ENCODE measurements at regions not wholly inside any gene's neighbourhood (a gene's known extent, or its start where the extent isn't known, plus 50 kb on each side); places are given as distances from the start of the nearest gene placed in this dataset.

GRCh38 chr9:28916348-28916747 lies 1343.1 kb upstream of the C9orf72 start:
- no peak for DNase-seq (ENCODE audit: low read depth)

- no peak for DNase-seq (ENCODE audit: low read depth)
These were observed 1348.7 kb upstream of the C9orf72 start for GRCh38 chr9:28921857-28922500.

- no peak for DNase-seq (ENCODE audit: low read depth)
These were observed 1349.6 kb upstream of the C9orf72 start for GRCh38 chr9:28922891-28923290.

GRCh38 chr9:28923351-28923750 lies 1350.1 kb upstream of the C9orf72 start:
- no peak for DNase-seq (ENCODE audit: low read depth)

- DNase-seq (ENCODE audit: low read depth) = peak; percentile 22
These were observed 1351.9 kb upstream of the C9orf72 start for GRCh38 chr9:28925157-28925556.

GRCh38 chr9:28926306-28926705 lies 1353.0 kb upstream of the C9orf72 start:
- DNase-seq (ENCODE audit: low read depth) = no peak

DNA sequence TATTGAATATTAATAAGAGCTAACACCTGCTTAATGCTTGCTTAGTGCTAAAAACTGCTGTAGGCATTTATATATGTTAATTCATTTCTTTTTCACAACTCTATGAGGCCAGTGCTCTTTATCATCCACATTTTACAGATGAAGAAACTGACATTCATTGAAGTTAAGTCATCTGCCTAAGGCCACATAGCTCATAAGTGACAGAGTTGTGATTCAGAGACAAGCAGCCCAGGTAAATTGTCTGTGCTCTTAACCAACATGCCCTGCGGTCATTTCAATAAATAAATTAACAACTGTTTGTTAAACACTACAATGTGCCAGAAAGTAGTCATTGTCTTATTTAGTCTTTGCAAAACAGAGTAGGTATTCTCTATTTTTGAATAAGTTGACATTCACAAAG lies 1354.4 kb upstream of the C9orf72 start:
- peak; percentile 80 for DNase-seq (ENCODE audit: low read depth)

DNA sequence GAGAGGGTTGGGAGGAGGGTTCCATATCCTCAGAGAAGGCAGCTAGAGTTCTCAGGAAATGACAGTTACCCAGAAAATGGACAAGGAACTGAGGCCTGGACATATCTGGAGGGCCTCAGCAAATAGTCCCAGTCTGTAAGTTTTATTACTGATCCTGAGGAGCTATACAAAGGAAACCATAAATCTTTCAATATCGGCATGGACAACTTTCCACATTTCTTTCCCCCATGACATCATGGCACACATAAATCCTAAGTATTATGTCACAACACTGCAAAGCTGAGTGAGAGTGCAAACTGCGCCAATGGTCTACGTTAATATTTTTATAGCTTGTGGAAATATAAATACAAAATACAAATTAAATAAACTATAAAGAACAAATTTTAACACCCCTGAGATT lies 1356.2 kb upstream of the C9orf72 start:
- DNase-seq (ENCODE audit: low read depth) = no peak

DNA sequence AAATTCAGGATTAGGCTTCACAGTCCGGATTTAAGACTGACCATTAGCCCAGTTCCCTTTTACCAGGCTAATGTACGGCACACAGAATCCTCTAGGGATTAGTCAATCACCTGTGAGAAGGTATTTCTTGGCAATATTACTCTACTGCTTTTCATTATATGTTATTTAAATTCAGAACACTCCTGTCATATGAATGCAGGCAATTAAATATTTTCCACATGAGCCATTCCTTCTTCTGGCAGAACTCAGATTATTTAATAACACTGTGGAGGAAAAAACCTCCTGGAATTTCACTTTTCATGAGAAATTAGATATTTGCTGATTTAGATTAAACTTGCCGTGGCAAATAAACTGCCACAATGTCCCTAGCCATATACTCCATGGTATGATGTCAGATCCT lies 1357.5 kb upstream of the C9orf72 start:
- no peak for DNase-seq (ENCODE audit: low read depth)

- no peak for DNase-seq (ENCODE audit: low read depth)
These were observed 1360.8 kb upstream of the C9orf72 start for GRCh38 chr9:28934111-28934510.

DNA sequence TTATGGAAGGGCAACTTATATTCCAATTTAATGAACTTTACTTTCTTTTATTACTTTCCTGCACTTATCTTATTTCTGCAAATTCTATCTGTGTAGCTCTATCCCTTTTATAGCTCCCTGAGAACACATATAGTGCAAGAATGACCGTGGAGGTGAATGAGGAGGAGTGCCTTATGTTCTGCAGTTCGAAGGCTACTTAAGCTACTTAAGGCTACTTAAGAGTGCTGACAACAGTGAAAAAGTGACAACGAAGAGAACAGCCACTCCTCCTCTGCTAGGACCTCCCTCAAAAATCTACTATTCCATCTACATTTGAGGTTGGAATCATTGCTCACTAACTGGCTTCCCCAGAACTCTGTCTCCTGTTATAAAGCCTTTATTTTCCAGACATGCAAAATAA lies 1365.7 kb upstream of the C9orf72 start:
- no peak for DNase-seq (ENCODE audit: low read depth)

DNA sequence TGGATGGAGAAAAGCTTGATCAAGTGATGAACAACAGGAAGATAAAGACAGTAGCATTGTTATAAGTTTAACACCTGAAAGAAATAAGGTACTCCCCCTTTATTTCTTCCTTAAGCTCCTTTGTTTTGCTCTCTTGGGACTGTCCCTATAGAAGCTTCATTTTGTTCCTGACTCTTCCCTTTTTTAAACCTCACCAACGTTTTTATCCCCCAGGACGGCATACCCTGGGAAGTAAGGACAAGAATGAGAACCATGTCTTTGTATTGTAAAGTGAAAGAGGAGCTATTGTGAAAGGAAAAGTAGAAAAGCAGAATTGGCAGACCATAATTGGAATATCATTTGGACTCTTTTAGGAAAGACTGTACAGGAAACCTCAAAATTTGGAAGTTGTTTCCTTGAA lies 1368.6 kb upstream of the C9orf72 start:
- no peak for DNase-seq (ENCODE audit: low read depth)

GRCh38 chr9:28942941-28943340 lies 1369.7 kb upstream of the C9orf72 start:
- DNase-seq (ENCODE audit: low read depth) = no peak

GRCh38 chr9:28946648-28947047 lies 1373.4 kb upstream of the C9orf72 start:
- DNase-seq (ENCODE audit: low read depth) = no peak

DNA sequence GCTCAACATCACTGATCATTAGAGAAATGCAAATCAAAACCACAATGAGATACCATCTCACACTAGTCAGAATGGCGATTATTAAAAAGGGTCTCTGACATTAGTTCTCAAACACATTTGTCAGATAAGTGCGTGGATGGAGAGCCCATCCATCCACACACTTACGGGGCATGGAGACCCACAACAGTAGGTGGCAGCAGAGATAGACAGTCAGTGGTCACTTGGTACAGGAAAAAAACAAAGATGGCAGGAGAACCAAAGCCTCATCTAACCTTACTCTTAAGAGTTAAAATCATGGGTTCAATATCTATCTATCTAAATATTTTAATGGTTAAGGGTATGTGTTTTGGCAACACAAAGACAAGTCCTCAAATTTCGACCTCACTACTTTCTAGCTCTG lies 1378.7 kb upstream of the C9orf72 start:
- no peak for DNase-seq (ENCODE audit: low read depth)

- peak; percentile 16 for DNase-seq (ENCODE audit: low read depth)
These were observed 1383.0 kb upstream of the C9orf72 start for GRCh38 chr9:28956116-28956880.

DNA sequence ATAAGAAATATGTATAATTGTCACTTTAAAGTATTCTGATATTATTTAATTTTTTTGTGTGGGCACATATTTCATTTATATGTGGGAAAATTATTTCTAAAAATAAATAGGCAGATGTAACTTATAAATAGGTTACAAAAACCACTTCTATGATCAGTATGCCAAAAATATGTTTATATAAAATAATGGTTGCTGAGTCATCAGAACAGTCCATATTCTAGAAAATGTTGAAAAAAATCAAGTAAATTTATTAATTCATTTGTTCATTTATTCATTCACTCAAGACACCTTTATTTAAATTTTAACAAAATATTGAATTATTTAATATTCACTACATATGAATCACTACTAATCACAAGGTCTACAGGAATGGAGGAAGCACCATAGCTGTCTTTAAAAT lies 1387.3 kb upstream of the C9orf72 start:
- no peak for DNase-seq (ENCODE audit: low read depth)

GRCh38 chr9:28961623-28962022 lies 1388.3 kb upstream of the C9orf72 start:
- no peak for DNase-seq (ENCODE audit: low read depth)

- no peak for DNase-seq (ENCODE audit: low read depth)
These were observed 1393.9 kb upstream of the C9orf72 start for GRCh38 chr9:28967226-28967625.

DNA sequence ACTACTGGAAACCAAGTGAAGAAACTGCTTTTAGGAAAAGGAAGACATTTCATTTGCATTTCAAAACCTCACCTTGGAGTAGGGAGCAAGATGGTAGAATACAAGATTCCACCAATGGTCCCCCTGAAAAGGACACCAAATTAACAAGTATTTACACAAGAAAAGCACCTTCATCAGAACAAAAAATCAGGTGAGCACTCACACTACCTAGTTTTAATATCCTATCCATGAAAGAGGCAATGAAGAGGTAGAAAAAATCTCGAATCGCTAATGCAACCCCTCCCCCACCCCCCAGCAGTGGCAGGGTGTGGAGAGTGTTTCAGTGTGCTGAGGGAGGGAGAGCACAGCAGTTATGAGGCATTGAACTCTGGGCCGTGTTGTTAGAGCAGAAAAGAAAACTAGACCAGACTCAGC lies 1397.0 kb upstream of the C9orf72 start:
- DNase-seq (ENCODE audit: low read depth) = no peak

GRCh38 chr9:28971881-28972280 lies 1398.6 kb upstream of the C9orf72 start:
- no peak for DNase-seq (ENCODE audit: low read depth)

GRCh38 chr9:28976250-28976649 lies 1403.0 kb upstream of the C9orf72 start:
- DNase-seq (ENCODE audit: low read depth) = no peak

- no peak for DNase-seq (ENCODE audit: low read depth)
These were observed 1403.4 kb upstream of the C9orf72 start for GRCh38 chr9:28976684-28977083.

DNA sequence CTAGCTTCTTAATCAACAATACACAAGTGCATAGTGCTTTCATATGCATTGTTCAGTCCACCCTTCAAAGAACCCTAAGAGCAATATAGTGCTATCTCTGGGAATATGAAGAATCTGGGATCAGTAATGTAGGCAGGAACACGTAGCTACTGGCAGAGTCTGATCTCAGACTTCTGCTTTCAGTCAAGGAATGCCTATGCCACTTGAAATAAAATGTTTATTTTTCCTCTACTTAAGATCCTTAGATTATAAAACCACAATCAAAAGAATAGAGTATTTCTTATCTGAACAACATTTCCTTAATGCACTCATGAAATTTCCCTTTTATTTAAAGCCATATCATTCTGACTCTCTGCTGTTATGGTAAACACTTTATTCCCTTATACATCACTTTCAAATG lies 1407.8 kb upstream of the C9orf72 start:
- no peak for DNase-seq (ENCODE audit: low read depth)

Data from renal cortical epithelial cell (primary cell).